ENCODE measurements at regions not wholly inside any gene's neighbourhood (a gene's known extent, or its start where the extent isn't known, plus 50 kb on each side); places are given as distances from the start of the nearest gene placed in this dataset.

DNA sequence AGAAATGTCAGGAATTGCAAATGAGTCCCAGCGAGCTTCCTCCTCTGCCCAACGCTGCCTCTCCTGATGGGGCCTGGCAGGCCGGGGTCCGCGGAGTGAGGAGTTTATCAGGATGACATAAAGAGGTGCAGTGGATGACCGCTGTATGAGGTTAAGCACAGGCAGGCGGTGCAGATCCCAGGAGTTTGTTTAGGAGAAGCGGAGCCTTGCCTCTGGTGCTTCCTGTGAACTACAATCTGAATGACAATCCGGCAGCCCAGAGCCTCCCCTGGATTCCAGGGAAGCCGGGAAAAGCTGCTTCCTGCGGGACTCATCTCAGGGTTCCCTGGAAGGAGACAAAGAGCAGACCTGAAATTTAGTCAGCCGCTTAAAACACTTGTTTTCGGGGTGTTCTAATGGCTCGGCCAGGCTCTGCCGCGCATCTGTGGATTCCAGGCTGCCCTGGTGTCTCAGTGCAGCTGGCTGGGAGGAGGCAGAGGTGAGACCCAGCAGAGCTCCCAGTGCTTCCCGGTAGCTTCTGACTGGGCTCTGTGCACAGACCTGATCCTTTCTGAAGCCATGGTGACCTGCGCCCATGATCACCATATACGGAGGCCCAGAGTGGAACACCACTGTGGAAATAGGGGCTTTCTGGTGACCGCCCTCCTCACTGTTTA, 69.8 kb upstream of the IRX4 start:
- TF ChIP-seq, protein P1, sequence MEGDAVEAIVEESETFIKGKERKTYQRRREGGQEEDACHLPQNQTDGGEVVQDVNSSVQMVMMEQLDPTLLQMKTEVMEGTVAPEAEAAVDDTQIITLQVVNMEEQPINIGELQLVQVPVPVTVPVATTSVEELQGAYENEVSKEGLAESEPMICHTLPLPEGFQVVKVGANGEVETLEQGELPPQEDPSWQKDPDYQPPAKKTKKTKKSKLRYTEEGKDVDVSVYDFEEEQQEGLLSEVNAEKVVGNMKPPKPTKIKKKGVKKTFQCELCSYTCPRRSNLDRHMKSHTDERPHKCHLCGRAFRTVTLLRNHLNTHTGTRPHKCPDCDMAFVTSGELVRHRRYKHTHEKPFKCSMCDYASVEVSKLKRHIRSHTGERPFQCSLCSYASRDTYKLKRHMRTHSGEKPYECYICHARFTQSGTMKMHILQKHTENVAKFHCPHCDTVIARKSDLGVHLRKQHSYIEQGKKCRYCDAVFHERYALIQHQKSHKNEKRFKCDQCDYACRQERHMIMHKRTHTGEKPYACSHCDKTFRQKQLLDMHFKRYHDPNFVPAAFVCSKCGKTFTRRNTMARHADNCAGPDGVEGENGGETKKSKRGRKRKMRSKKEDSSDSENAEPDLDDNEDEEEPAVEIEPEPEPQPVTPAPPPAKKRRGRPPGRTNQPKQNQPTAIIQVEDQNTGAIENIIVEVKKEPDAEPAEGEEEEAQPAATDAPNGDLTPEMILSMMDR (IDR thresholded peaks at IDR 0.05), result peak; percentile 13; the same call in 1 of the 2 replicates
- TF ChIP-seq ZFX (IDR thresholded peaks at IDR 0.05; ENCODE audit: borderline replicate concordance), result no peak
